GM12865 (cell line): ENCODE measurements at regions not wholly inside any gene's neighbourhood (a gene's known extent, or its start where the extent isn't known, plus 50 kb on each side); places are given as distances from the start of the nearest gene placed in this dataset.

Experiments
- DNase-seq: peaks from one replicate; pipeline ENCODE4 v3.0.0; 2010; ENCODE audit warnings: low read depth
- H3K4me3 ChIP-seq: 2 replicates; pipeline ENCODE4 v1.5.1; 2011; ENCODE audit warnings: mild to moderate bottlenecking, low read depth, low read length, control low read depth
- TF ChIP-seq, protein P1 (sequence below): IDR thresholded peaks from 2 replicates; pipeline ENCODE4 v1.5.1; 2011; ENCODE audit warnings: low read length, control low read depth, low read depth, inconsistent platforms; ENCODE audit not compliant: insufficient read depth; ENCODE audit errors: missing control alignments

DNA sequence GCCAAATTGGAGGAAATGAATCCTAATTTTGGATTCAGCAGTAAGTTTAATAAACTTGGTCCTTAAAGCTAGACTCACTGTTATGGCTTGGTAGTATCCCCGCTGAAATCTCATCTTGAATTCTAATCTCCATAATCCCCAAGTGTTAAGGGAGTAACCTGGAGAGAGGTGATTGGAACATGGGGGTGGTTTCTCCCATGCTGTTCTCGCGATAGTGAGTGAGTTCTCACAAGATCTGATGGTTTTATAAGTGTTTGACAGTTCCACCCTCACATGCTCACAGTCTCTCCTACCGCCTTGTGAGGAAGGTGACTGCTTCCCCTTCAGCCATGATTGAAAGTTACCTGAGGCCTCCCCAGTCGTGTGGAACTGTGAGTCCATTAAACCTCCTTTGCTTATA is 824.5 kb upstream of the WWC1 start:
- TF ChIP-seq, protein P1, sequence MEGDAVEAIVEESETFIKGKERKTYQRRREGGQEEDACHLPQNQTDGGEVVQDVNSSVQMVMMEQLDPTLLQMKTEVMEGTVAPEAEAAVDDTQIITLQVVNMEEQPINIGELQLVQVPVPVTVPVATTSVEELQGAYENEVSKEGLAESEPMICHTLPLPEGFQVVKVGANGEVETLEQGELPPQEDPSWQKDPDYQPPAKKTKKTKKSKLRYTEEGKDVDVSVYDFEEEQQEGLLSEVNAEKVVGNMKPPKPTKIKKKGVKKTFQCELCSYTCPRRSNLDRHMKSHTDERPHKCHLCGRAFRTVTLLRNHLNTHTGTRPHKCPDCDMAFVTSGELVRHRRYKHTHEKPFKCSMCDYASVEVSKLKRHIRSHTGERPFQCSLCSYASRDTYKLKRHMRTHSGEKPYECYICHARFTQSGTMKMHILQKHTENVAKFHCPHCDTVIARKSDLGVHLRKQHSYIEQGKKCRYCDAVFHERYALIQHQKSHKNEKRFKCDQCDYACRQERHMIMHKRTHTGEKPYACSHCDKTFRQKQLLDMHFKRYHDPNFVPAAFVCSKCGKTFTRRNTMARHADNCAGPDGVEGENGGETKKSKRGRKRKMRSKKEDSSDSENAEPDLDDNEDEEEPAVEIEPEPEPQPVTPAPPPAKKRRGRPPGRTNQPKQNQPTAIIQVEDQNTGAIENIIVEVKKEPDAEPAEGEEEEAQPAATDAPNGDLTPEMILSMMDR: no peak
- no peak for DNase-seq
- no peak overlapping the region for H3K4me3 ChIP-seq

- TF ChIP-seq, protein P1: no peak
- DNase-seq: no peak
- H3K4me3 ChIP-seq: no peak overlapping the region
Measured at GRCh38 chr5:167472566-167473108, 818.8 kb upstream of the WWC1 start.

- H3K4me3 ChIP-seq: no peak overlapping the region
- DNase-seq: no peak
- TF ChIP-seq, protein P1: no peak
Measured at GRCh38 chr5:167478188-167478587, 813.3 kb upstream of the WWC1 start.

- no peak overlapping the region for H3K4me3 ChIP-seq
- TF ChIP-seq, protein P1: no peak
- DNase-seq: no peak
Measured at GRCh38 chr5:167479779-167480178, 811.7 kb upstream of the WWC1 start.

GRCh38 chr5:167481345-167481744 is 810.1 kb upstream of the WWC1 start:
- DNase-seq: no peak
- TF ChIP-seq, protein P1: no peak
- H3K4me3 ChIP-seq: no peak overlapping the region

GRCh38 chr5:167482555-167482954 is 808.9 kb upstream of the WWC1 start:
- no peak for DNase-seq
- TF ChIP-seq, protein P1: no peak
- H3K4me3 ChIP-seq: no peak overlapping the region

- DNase-seq: no peak
Measured at GRCh38 chr5:167485061-167485774, 806.2 kb upstream of the WWC1 start.

More at GRCh38 chr5:167485061-167485774, 806.2 kb upstream of the WWC1 start:
- TF ChIP-seq, protein P1: no peak
- no peak overlapping the region for H3K4me3 ChIP-seq
